HepG2 (cell line): ENCODE measurements at regions not wholly inside any gene's neighbourhood (a gene's known extent, or its start where the extent isn't known, plus 50 kb on each side); places are given as distances from the start of the nearest gene placed in this dataset.

Source experiments
- ATAC-seq: fragments of 200-7000 bp; cut with Tn5 transposase; 3 replicates; pipeline ENCODE4 v1.9.1; 2020; ENCODE audit warnings: mild to moderate bottlenecking, moderate library complexity
- BruUV-seq: library from RNA; stranded (reverse); fragments of 400-500 nt; replicated peaks from 2 replicates; lab custom pipeline; 2021; lab: Mats Ljungman, UMichigan
- CTCF ChIA-PET: fragments of 300-600 bp; formaldehyde crosslinking; extraction: SDS; loops from one replicate; lab custom pipeline; 2021; ENCODE audit warnings: low total read pairs, inconsistent platforms, low intra/inter-chr PET ratio; lab: Yijun Ruan, JAX
- POLR2A ChIA-PET: fragments of 350-600 bp; sonication (Branson Sonifier 250); formaldehyde crosslinking; loops from one replicate; lab custom pipeline; 2020; ENCODE audit warnings: antibody characterized with exemption, inconsistent platforms; lab: Yijun Ruan, JAX
- DNase-seq: peaks from one replicate; pipeline ENCODE4 v3.0.0-alpha.2; 2015; ENCODE audit warnings: low spot score
- FAIRE-seq: peaks from 3 replicates; lab custom pipeline; 2011; peaks lifted over from hg19 to GRCh38; lab: Jason Lieb, UNC
- H2AFZ ChIP-seq: one replicate; pipeline ENCODE4 v1.6.1; 2011; ENCODE audit warnings: low read length, inconsistent platforms
- H3K27ac ChIP-seq: fragments of 300-600 bp; 3 replicates; pipeline ENCODE4 v1.8.0; 2011; ENCODE audit warnings: mixed run types, mild to moderate bottlenecking, mixed read lengths, low read length, inconsistent platforms; ENCODE audit not compliant: insufficient read depth; ENCODE audit errors: extremely low read length
- H3K27me3 ChIP-seq, 2 experiments: fragments of 200-600 bp in 1 of 2; 2 replicates in 1 of 2; 3 replicates in 1 of 2; pipeline versions ENCODE4 v1.6.0 to v1.8.0; 2011; ENCODE audit warnings: low read length in 2 of 2, mild to moderate bottlenecking in 2 of 2, moderate library complexity in 2 of 2, inconsistent platforms in 1 of 2; ENCODE audit not compliant: insufficient read depth in 2 of 2, control insufficient read depth in 1 of 2
- H3K36me3 ChIP-seq, 2 experiments: fragments of 200-600 bp in 1 of 2; replicated peaks in 1 of 2; 2 replicates in 1 of 2; 3 replicates in 1 of 2; pipeline versions ENCODE4 v1.5.1 to v1.8.0; 2011; ENCODE audit warnings: low read length in 2 of 2, inconsistent platforms in 1 of 2; ENCODE audit not compliant: insufficient read depth in 2 of 2, control insufficient read depth in 1 of 2
- H3K4me1 ChIP-seq: 2 replicates; pipeline ENCODE4 v1.5.1; 2012; ENCODE audit warnings: low read length, inconsistent platforms; ENCODE audit not compliant: insufficient read depth
- H3K4me2 ChIP-seq: 2 replicates; pipeline ENCODE4 v1.6.0; 2011; ENCODE audit warnings: low read depth, low read length, inconsistent platforms
- H3K4me3 ChIP-seq, 3 experiments: fragments of 200-600 bp in 1 of 3; sonication (generic), shearing (Covaris generic) in 1 of 3; replicated peaks in 1 of 3; 2 replicates each; pipeline ENCODE4 v1.5.1; 2011 to 2016; ENCODE audit warnings: low read length in 3 of 3, inconsistent platforms in 2 of 3, low read depth in 2 of 3, mild to moderate bottlenecking in 2 of 3, control low read depth in 1 of 3, mixed read lengths in 1 of 3; ENCODE audit not compliant: insufficient read depth in 1 of 3
- H3K79me2 ChIP-seq: one replicate; pipeline ENCODE4 v1.6.1; 2011; ENCODE audit warnings: low read length, inconsistent platforms; ENCODE audit not compliant: insufficient read depth
- H3K9ac ChIP-seq: 2 replicates; pipeline ENCODE4 v1.6.0; 2011; ENCODE audit warnings: mild to moderate bottlenecking, low read depth, low read length, inconsistent platforms; ENCODE audit not compliant: insufficient read depth
- H3K9me3 ChIP-seq: 2 replicates; pipeline ENCODE4 v1.5.1; 2012; ENCODE audit warnings: mild to moderate bottlenecking, low read length
- H4K20me1 ChIP-seq: 2 replicates; pipeline ENCODE4 v1.6.0; 2011; ENCODE audit warnings: inconsistent platforms, mild to moderate bottlenecking, low read length, moderate library complexity; ENCODE audit not compliant: insufficient read depth
- ATF7 ChIP-seq, 2 experiments: fragments of 450-650 bp in 1 of 2; sonication (generic) in 1 of 2; formaldehyde crosslinking in 1 of 2; IDR thresholded peaks; 2 replicates each; pipeline versions ENCODE4 v1.4.0 to v1.6.1; 2016 to 2020; ENCODE audit warnings: antibody characterized with exemption in 1 of 2, mild to moderate bottlenecking in 1 of 2, missing genetic modification reagents in 1 of 2
- CREB1 ChIP-seq, 2 experiments: fragments of 450-650 bp in 1 of 2; IDR thresholded peaks; 2 replicates each; pipeline ENCODE4 v1.6.1; 2016 to 2017; ENCODE audit warnings: control low read depth in 1 of 2, mild to moderate bottlenecking in 1 of 2, missing compliant biosample characterization in 1 of 2, missing genetic modification characterization in 1 of 2
- RARA ChIP-seq: IDR thresholded peaks from 2 replicates; pipeline ENCODE4 v1.6.1; 2016; ENCODE audit warnings: missing genetic modification reagents, missing compliant biosample characterization
- TEAD3 ChIP-seq: optimal IDR thresholded peaks from 2 replicates; pipeline ENCODE3; 2016; ENCODE audit warnings: borderline replicate concordance
- ZNF496 ChIP-seq: sonication (generic); formaldehyde crosslinking; IDR thresholded peaks from 2 replicates; pipeline ENCODE4 v1.8.1; 2023; ENCODE audit warnings: mild to moderate bottlenecking, moderate library complexity, missing genetic modification reagents; ENCODE audit not compliant: insufficient replicate concordance
- WGBS: methylation state at CpG from one replicate; pipeline ENCODE4 v1.1.6; 2017; ENCODE audit warnings: low lambda C conversion rate; 5-methylcytosine and 5-hydroxymethylcytosine counted together
- in situ Hi-C: cut with HindIII; loops from 2 replicates; pipeline ENCODE4 v1.10.0; 2017; ENCODE audit warnings: low pct_unique_long_range_greater_than_20kb; ENCODE audit not compliant: extremely low pct_ligation_motif_present
- intact Hi-C: fragments of 100-400 bp; cut with micrococcal nuclease; formaldehyde crosslinking; loops from one replicate; pipeline ENCODE4 v1.10.0; 2022; ENCODE audit not compliant: unreplicated experiment
- TF ChIP-seq, protein P1 (sequence below): sonication (generic); formaldehyde crosslinking; IDR thresholded peaks from 2 replicates; pipeline ENCODE4 v1.8.1; 2023; ENCODE audit warnings: mild to moderate bottlenecking, inconsistent platforms, moderate library complexity, missing genetic modification reagents, borderline replicate concordance

DNA sequence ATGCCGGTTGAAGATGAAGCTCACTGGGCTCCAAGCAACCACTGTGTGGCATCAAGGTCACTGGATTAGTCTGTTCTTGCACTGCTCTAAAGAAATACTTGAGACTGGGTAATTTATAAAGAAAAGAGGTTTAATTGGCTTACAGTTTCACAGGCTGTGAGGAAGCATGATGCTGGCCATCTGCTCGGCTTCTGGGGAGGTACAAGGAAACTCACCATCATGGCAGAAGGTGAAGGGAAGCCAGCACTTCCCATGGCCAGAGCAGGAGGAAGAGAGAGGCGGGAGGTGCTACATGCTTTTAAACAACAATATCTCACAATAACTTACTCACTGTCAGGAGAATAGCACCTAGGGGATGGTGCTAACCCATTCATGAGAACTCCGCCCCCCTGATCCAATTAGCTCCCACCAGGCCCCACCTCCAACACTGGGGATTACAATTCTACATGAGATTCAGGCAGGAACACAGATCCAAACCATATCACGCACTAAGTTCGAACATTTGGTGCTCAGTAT is 109.7 kb upstream of the MGAT5 start (continued):
- TF ChIP-seq, protein P1, sequence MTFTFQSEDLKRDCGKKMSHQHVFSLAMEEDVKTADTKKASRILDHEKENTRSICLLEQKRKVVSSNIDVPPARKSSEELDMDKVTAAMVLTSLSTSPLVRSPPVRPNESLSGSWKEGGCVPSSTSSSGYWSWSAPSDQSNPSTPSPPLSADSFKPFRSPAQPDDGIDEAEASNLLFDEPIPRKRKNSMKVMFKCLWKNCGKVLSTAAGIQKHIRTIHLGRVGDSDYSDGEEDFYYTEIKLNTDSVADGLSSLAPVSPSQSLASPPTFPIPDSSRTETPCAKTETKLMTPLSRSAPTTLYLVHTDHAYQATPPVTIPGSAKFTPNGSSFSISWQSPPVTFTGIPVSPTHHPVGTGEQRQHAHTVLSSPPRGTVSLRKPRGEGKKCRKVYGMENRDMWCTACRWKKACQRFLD (CRISPR knock-in tag), result no peak
- no peak for TF ChIP-seq ZNF496 (CRISPR knock-in tag)

DNA sequence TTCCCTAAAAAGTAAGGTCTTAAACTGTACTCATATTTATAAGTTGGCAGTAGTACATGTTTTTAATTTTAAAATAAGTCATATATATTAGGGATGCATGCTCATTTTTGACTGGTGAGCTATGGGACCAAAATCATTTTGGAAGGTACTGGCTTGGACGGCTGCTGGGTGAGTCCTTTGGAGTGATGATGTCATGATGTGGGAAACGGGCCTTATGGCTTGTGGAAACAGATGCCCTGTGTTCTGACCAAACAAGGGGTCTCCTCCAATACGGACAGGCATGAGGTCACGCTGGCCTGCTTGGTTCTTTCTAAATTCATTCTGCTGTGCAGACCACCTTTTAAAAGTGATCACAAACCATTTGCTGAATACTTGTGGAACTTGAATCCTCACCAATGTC is 109.2 kb upstream of the MGAT5 start:
- H3K4me2 ChIP-seq, result no peak overlapping the region
- intact Hi-C loops, result no loop called here
- H3K9me3 ChIP-seq, result no peaks in the 10 kb centered on the region
- peaks cover 56% of the 10 kb centered on the region for H3K79me2 ChIP-seq
- H3K27me3 ChIP-seq, result no peaks in the 10 kb centered on the region
- H4K20me1 ChIP-seq, result peaks cover 19% of the 10 kb centered on the region
- no TSS peak for BruUV-seq
- POLR2A ChIA-PET, result no interaction called here
- DNase-seq, result no peak
- peaks cover 0 to 3% of the 10 kb centered on the region in 2 experiments; a peak in 2 of 5 replicates for H3K36me3 ChIP-seq
- no peak for ATAC-seq
- H2AFZ ChIP-seq, result no peak overlapping the region
- H3K27ac ChIP-seq, result no peak overlapping the region
- no peak for FAIRE-seq
- no peak overlapping the region for H3K9ac ChIP-seq
- TF ChIP-seq TEAD3 (CRISPR knock-in tag), result no peak
- TF ChIP-seq ATF7 (IDR thresholded peaks at IDR 0.05), result peak; percentile 84
- TF ChIP-seq ATF7 (CRISPR knock-in tag; IDR thresholded peaks at IDR 0.05), result no peak
- no peak for TF ChIP-seq RARA (CRISPR knock-in tag)
- TF ChIP-seq CREB1 (IDR thresholded peaks at IDR 0.05), result peak; percentile 61
- TF ChIP-seq CREB1 (CRISPR knock-in tag; IDR thresholded peaks at IDR 0.05), result no peak
- TF ChIP-seq, all 625 proteins: peak for 2
- Histone ChIP-seq H3K4me1 (peaks cover 6% of the 10 kb centered on the region; the same call in 1 of the 2 replicates), H3K4me3 (no peak overlapping the region)
- CTCF ChIA-PET, result no interaction called here
- in situ Hi-C loops, result no loop called here
- WGBS, result 93% methylated on average over 4 of the region's 4 CpGs
